IPS-NIHi11 (cell line): ENCODE measurements at regions not wholly inside any gene's neighbourhood (a gene's known extent, or its start where the extent isn't known, plus 50 kb on each side); places are given as distances from the start of the nearest gene placed in this dataset.
A peak's percentile ranks its signal among the peaks of the same experiment; 100 is the strongest.
"Not testable (repeated sequence)": the region's sequence is repeated elsewhere in the genome, so short reads cannot be mapped to it uniquely, and the experiment has no call there.

Experiments
- DNase-seq: peaks from one replicate; pipeline ENCODE4 v3.0.0; 2012; ENCODE audit warnings: mixed read lengths, low spot score

- DNase-seq: peak; percentile 5
Measured at GRCh38 chrX:123085311-123085940, 98.7 kb upstream of the GRIA3 start.

DNA sequence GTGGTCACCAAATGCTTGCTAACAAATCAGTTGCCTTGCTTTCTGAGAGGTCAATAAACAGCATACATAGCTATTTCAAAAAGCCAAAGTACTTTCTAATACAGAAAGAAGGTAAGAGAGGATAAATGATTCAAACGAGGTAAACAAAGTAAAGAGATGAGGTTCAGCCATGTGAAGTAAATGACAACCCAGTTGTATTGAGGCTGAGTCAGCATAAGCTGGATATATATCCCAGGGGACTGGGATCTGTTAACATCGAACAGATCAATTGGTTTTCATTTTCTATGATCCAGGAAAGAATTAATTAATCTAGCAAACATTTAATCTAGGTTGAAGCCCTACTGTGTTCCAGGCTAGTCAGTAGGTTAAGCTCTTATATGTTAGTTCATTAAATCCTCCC is 97.3 kb upstream of the GRIA3 start:
- no peak for DNase-seq

DNA sequence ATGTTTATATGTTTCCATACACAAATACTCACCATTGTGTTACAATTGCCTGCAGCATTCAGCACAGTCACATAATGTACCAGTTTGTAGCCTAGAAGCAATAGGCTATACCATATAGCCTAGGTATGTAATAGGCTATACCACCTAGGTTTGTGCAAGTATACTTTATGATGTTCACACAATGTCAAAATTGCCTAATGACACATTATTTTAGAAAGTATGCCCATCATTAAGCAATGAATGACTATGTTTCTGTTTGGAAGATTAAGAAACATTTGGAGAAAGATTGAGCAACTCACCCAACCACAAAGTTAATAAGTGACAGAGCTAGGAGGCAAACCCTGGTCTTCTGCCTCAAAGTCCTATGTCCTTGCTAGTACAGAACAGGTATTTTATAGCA is 96.8 kb upstream of the GRIA3 start:
- DNase-seq: no peak

DNA sequence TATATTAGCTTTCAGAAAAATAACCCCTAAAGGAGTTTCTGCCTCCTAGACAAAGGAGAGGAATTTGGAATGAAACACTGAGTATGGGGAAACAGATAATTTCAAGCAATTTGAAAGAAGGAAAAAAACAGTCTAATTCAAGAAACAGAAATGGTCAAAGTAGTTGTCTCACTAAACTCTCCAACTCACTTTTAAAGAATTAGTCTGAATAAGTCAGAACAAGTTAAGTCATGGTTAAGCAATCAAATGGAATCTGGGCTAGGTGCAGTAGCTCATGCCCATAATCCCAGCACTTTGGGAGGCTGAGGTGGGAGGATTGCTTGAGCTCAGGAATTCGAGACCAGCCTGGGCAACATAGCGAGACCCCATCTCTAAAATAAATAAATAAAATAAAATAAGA is 95.7 kb upstream of the GRIA3 start:
- no peak for DNase-seq

GRCh38 chrX:123088930-123089329 is 95.1 kb upstream of the GRIA3 start:
- no peak for DNase-seq

- no peak for DNase-seq
Measured at GRCh38 chrX:123093792-123094191, 90.3 kb upstream of the GRIA3 start.

DNA sequence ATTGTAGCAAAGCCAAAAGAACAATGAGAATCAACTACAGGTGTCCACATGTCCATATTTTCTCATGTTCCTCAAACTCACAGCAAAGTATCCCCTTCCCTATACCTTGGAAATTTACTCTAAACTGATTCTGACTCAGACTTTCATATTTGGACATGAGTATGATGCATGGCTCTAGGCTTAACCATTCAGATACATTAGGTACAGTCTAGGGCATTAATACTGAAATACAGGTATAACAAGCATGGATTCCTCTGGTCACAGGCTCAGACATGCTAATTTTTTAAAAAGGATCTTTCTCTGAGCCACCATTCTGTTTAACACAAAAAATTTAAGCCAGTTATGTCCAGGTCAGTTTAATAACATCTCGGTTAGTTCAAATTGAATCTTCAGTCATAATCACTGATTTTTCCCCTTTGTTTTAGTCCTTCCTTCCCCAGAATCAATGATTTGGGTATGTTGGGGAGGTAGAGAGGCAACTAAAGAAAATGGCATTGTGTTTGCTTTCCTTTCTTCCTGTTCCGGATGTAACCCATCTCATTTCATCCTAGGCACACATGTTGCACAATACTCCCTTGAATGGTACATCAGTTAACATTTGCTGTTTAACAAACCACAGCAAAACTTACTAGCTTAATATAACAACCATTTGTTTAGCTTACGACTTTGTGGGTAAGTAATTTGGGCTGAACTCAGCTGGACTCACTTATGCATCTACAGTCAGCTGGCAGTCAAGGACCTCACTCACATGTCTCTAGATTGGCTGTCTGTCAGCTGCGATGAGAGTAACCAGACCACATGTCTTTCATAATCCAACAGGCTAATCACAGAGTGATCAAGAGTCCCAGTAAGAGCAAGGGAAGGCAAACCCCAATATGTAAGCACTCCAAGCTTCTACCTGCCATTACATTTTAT is 75.3 kb upstream of the GRIA3 start:
- no peak for DNase-seq

DNA sequence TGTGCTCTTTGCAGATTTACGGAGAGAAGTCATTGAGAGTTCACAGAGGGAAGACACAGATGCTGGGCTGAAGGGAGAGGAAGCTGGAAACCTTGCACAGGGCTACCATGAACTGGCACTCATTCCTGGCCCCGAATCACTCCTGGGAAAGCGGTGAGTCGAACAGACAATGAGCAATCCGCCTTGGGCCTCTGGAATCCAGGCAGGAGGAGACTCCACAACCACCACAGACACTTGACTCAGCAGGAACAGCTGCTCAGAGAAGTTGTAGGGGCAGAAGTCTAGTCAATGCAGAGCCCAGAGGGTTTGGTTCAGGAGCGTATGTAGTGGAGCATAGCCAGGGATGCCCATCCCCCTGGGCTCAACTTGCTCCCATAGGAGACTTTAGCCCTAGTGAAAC is 62.8 kb upstream of the GRIA3 start:
- DNase-seq: no peak

GRCh38 chrX:123129805-123130204 is 54.3 kb upstream of the GRIA3 start:
- DNase-seq: not testable (repeated sequence)
